ENCODE measurements at regions not wholly inside any gene's neighbourhood (a gene's known extent, or its start where the extent isn't known, plus 50 kb on each side); places are given as distances from the start of the nearest gene placed in this dataset.

GRCh38 chr5:125699860-125700259 is 723.3 kb upstream of the GRAMD2B start:
- TF ChIP-seq, protein P1, sequence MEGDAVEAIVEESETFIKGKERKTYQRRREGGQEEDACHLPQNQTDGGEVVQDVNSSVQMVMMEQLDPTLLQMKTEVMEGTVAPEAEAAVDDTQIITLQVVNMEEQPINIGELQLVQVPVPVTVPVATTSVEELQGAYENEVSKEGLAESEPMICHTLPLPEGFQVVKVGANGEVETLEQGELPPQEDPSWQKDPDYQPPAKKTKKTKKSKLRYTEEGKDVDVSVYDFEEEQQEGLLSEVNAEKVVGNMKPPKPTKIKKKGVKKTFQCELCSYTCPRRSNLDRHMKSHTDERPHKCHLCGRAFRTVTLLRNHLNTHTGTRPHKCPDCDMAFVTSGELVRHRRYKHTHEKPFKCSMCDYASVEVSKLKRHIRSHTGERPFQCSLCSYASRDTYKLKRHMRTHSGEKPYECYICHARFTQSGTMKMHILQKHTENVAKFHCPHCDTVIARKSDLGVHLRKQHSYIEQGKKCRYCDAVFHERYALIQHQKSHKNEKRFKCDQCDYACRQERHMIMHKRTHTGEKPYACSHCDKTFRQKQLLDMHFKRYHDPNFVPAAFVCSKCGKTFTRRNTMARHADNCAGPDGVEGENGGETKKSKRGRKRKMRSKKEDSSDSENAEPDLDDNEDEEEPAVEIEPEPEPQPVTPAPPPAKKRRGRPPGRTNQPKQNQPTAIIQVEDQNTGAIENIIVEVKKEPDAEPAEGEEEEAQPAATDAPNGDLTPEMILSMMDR (IDR thresholded peaks at IDR 0.05) = no peak
- no peak for TF ChIP-seq POLR2AphosphoS5 (IDR thresholded peaks at IDR 0.05; ENCODE audit: low read depth, low read length)
